Keratinocyte (primary cell): ENCODE measurements at regions not wholly inside any gene's neighbourhood (a gene's known extent, or its start where the extent isn't known, plus 50 kb on each side); places are given as distances from the start of the nearest gene placed in this dataset.

Experiments
- DNase-seq: peaks from one replicate; pipeline ENCODE4 v3.0.0-alpha.2; 2011; ENCODE audit warnings: low read depth, missing footprints, low spot score
- FAIRE-seq: peaks from 2 replicates; lab custom pipeline; 2011; peaks lifted over from hg19 to GRCh38; lab: Jason Lieb, UNC
- H2AFZ ChIP-seq: 2 replicates; pipeline ENCODE4 v1.6.0; 2012; ENCODE audit warnings: low read length, control low read depth, inconsistent platforms; ENCODE audit not compliant: control insufficient read depth
- H3K27ac ChIP-seq: 2 replicates; pipeline ENCODE4 v1.5.1; 2011; ENCODE audit warnings: low read length; ENCODE audit not compliant: control insufficient read depth, insufficient read depth
- H3K27me3 ChIP-seq: 3 replicates; pipeline ENCODE4 v1.6.0; 2011; ENCODE audit warnings: low read length; ENCODE audit not compliant: control insufficient read depth, insufficient read depth; ENCODE audit errors: extremely low read depth
- H3K36me3 ChIP-seq, 2 experiments: 2 replicates in 1 of 2; 3 replicates in 1 of 2; pipeline ENCODE4 v1.5.1; 2011; ENCODE audit warnings: low read length in 2 of 2, mild to moderate bottlenecking in 1 of 2; ENCODE audit not compliant: control insufficient read depth in 2 of 2, insufficient read depth in 2 of 2; ENCODE audit errors: extremely low read depth in 1 of 2
- H3K4me1 ChIP-seq: 3 replicates; pipeline ENCODE4 v1.5.1; 2011; ENCODE audit warnings: low read length; ENCODE audit not compliant: control insufficient read depth, insufficient read depth; ENCODE audit errors: extremely low read depth
- H3K4me2 ChIP-seq: 3 replicates; pipeline ENCODE4 v1.6.0; 2011; ENCODE audit warnings: low read depth, low read length; ENCODE audit not compliant: control insufficient read depth, insufficient read depth; ENCODE audit errors: extremely low read depth
- H3K4me3 ChIP-seq, 3 experiments: fragments of 200-600 bp in 1 of 3; sonication (generic) in 1 of 3; 2 replicates in 2 of 3; 3 replicates in 1 of 3; pipeline ENCODE4 v1.5.1; 2011 to 2016; ENCODE audit warnings: low read length in 3 of 3, mild to moderate bottlenecking in 3 of 3, control low read depth in 2 of 3, inconsistent platforms in 1 of 3, low read depth in 1 of 3, mixed read lengths in 1 of 3, mixed run types in 1 of 3, moderate library complexity in 1 of 3; ENCODE audit not compliant: control insufficient read depth in 2 of 3, insufficient read depth in 2 of 3; ENCODE audit errors: extremely low read depth in 1 of 3
- H3K79me2 ChIP-seq: 2 replicates; pipeline ENCODE4 v1.6.0; 2012; ENCODE audit warnings: low read length; ENCODE audit not compliant: control insufficient read depth, insufficient read depth
- H3K9ac ChIP-seq: 3 replicates; pipeline ENCODE4 v1.6.0; 2011; ENCODE audit warnings: low read length; ENCODE audit not compliant: control insufficient read depth, insufficient read depth; ENCODE audit errors: extremely low read depth
- H3K9me1 ChIP-seq: 3 replicates; pipeline ENCODE4 v1.6.0; 2011; ENCODE audit warnings: low read length; ENCODE audit not compliant: control insufficient read depth, insufficient read depth; ENCODE audit errors: extremely low read depth
- H3K9me3 ChIP-seq: 2 replicates; pipeline ENCODE4 v1.5.1; 2012; ENCODE audit warnings: low read depth, low read length; ENCODE audit not compliant: control insufficient read depth
- H4K20me1 ChIP-seq: 3 replicates; pipeline ENCODE4 v1.6.0; 2011; ENCODE audit warnings: low read length; ENCODE audit not compliant: control insufficient read depth, insufficient read depth; ENCODE audit errors: extremely low read depth
- EZH2 ChIP-seq: IDR thresholded peaks from one replicate; pipeline ENCODE4 v1.6.1; 2012; ENCODE audit warnings: inconsistent platforms, mild to moderate bottlenecking, low read length, moderate library complexity
- dilution Hi-C: fragments of 300-500 bp; cut with MboI; formaldehyde crosslinking; loops from one replicate; pipeline ENCODE4 v1.7.0; 2020; ENCODE audit warnings: low sequenced_read_pairs; ENCODE audit not compliant: extremely low pct_ligation_motif_present
- TF ChIP-seq, protein P1 (sequence below), 3 experiments: IDR thresholded peaks in 1 of 3; conservative IDR thresholded peaks in 1 of 3; optimal IDR thresholded peaks in 1 of 3; 2 replicates in 2 of 3; 3 replicates in 1 of 3; pipeline versions ENCODE3 to v1.5.1; 2011; ENCODE audit warnings: low read length in 3 of 3, mild to moderate bottlenecking in 3 of 3, moderate library complexity in 2 of 3, control low read depth in 1 of 3, inconsistent platforms in 1 of 3; ENCODE audit not compliant: insufficient read depth in 2 of 3; ENCODE audit errors: extremely low read depth in 1 of 3

DNA sequence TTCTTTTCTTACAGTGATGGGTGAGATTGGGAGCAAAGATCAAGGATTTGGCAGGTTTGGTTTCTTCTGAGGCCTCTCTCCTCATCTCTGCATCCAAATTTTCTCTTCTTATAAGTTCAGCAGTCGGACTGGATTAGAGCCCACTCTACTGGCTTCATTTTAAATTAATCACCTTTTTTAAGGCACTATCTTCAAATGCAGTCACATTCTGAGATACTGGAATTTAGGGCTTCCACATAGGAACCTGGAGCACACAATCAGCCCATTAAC lies 56.5 kb upstream of the PLSCR4 start:
- TF ChIP-seq EZH2: no peak
- TF ChIP-seq, protein P1, sequence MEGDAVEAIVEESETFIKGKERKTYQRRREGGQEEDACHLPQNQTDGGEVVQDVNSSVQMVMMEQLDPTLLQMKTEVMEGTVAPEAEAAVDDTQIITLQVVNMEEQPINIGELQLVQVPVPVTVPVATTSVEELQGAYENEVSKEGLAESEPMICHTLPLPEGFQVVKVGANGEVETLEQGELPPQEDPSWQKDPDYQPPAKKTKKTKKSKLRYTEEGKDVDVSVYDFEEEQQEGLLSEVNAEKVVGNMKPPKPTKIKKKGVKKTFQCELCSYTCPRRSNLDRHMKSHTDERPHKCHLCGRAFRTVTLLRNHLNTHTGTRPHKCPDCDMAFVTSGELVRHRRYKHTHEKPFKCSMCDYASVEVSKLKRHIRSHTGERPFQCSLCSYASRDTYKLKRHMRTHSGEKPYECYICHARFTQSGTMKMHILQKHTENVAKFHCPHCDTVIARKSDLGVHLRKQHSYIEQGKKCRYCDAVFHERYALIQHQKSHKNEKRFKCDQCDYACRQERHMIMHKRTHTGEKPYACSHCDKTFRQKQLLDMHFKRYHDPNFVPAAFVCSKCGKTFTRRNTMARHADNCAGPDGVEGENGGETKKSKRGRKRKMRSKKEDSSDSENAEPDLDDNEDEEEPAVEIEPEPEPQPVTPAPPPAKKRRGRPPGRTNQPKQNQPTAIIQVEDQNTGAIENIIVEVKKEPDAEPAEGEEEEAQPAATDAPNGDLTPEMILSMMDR (optimal IDR thresholded peaks at IDR 0.05 in 1 of 3, IDR thresholded peaks at IDR 0.05 in 1 of 3, conservative IDR thresholded peaks at IDR 0.05 in 1 of 3; ENCODE audit: extremely low read depth in 1 of 3, insufficient read depth in 2 of 3, low read length in 3 of 3): no peak
- Histone ChIP-seq H3K27me3 (no peaks in the 10 kb centered on the region), H3K27ac (no peak overlapping the region), H3K9me1 (no peaks in the 10 kb centered on the region), H3K4me3 (no peak overlapping the region), H3K4me1 (peaks cover 11% of the 10 kb centered on the region), H4K20me1 (no peaks in the 10 kb centered on the region), H3K79me2 (no peaks in the 10 kb centered on the region), H3K4me2 (no peak overlapping the region), H2AFZ (no peak overlapping the region), H3K36me3 (no peaks in the 10 kb centered on the region), H3K9me3 (no peaks in the 10 kb centered on the region), H3K9ac (no peak overlapping the region)
- FAIRE-seq: no peak
- dilution Hi-C loops: no loop called here
- DNase-seq: no peak

DNA sequence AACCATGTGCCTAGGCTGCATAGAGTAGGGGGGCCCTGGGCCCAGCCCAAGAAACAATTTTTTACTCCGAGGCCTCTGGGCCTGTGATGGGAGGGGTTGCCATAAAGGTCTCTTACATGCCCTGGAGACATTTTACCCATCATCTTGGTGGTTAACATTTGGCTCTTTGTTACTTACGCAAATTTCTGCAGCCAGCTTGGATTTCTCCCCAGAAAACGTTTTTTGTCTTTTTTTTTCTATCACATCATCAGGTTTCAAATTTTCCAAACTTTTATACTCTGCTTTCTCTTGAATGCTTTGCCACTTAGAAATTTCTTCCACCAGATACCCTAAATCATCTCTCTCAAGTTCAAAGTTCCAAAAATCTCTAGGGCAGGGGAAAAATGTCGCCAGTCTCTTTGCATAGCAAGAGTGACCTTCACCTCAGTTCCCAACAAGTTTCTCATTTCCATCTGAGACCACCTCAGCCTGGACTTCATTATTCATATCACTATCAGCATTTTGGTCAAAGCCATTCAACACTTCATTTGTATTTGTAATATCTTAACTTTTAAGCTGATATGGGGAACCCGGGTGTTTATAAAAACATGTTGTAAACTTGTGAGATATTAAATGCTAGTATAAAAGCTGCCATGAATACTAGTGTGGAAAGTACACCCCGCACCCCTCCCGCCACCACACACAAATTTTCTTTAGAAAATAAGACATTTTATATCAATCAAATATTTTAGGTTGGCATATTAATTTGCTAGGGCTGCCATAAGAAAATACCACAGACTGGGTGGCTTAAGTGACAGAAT lies 56.0 kb upstream of the PLSCR4 start:
- H3K27me3 ChIP-seq: no peaks in the 10 kb centered on the region
- no peaks in the 10 kb centered on the region for H3K79me2 ChIP-seq
- no peak overlapping the region for H2AFZ ChIP-seq
- no peak overlapping the region for H3K4me3 ChIP-seq
- H3K36me3 ChIP-seq: no peaks in the 10 kb centered on the region
- H3K4me1 ChIP-seq: peaks cover 11% of the 10 kb centered on the region
- FAIRE-seq: no peak
- no peaks in the 10 kb centered on the region for H4K20me1 ChIP-seq
- DNase-seq: no peak
- H3K4me2 ChIP-seq: no peak overlapping the region
- H3K27ac ChIP-seq: no peak overlapping the region
- no peak overlapping the region for H3K9ac ChIP-seq
- dilution Hi-C loops: no loop called here
- TF ChIP-seq EZH2: no peak
- TF ChIP-seq, protein P1 (optimal IDR thresholded peaks at IDR 0.05 in 1 of 3, IDR thresholded peaks at IDR 0.05 in 1 of 3, conservative IDR thresholded peaks at IDR 0.05 in 1 of 3; ENCODE audit: extremely low read depth in 1 of 3, insufficient read depth in 2 of 3, low read length in 3 of 3): no peak
- H3K9me1 ChIP-seq: no peaks in the 10 kb centered on the region
- H3K9me3 ChIP-seq: no peaks in the 10 kb centered on the region
